ENCODE measurements at regions not wholly inside any gene's neighbourhood (a gene's known extent, or its start where the extent isn't known, plus 50 kb on each side); places are given as distances from the start of the nearest gene placed in this dataset.

DNA sequence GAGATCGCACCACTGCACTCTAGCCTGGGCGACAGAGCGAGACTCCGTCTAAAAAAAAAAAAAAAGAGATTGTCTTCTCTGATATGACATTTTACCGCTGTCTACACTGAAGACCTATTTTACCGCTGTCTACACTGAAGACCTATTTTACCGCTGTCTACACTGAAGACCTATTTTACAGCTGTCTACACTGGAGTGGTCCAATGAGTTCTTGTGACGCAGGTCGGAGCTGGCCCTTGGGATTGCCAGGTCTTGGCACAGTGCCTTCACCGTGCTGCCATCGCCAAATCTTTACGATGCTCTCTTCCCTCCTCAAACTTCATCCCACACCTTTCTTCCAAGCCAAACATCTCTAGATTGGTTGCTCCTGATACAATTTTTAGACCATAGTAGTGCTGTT is 183.1 kb upstream of the FAT1 start:
- no peaks in the 10 kb centered on the region for H3K36me3 Mint-ChIP-seq (ENCODE audit: low read depth)

DNA sequence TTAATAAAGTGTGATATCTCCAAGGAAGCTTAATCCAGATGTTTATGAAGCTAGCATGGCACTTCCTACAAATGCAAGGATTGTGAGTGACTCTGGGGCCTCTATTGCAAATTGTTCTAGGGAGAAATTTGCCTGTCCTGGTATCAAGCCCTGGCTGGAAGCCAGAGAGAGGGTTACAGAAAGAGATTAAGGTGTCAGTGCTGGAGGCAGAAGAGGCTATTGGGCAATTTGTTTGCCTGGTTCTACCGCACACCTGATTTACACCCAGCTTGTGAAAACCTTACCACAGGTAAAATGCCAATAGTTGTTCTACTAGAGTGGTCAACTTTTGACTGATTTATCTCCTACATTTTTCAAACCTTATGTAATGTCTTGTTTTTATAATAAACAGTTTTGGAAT is 186.7 kb upstream of the FAT1 start:
- Mint-ChIP-seq H3K4me1 (ENCODE audit: low read depth) (no peaks in the 10 kb centered on the region), H3K36me3 (ENCODE audit: low read depth) (no peaks in the 10 kb centered on the region), H3K27ac (no peak overlapping the region), H3K27me3 (ENCODE audit: low read depth) (no peaks in the 10 kb centered on the region), H3K9me3 (peaks cover 17% of the 10 kb centered on the region), H3K4me3 (no peak overlapping the region)

More for the DNA sequence above, 183.1 kb upstream of the FAT1 start:
- no peaks in the 10 kb centered on the region for H3K27me3 Mint-ChIP-seq (ENCODE audit: low read depth)
- no peak overlapping the region for H3K27ac Mint-ChIP-seq
- no peak overlapping the region for H3K4me3 Mint-ChIP-seq
- H3K9me3 Mint-ChIP-seq, result peaks cover 17% of the 10 kb centered on the region
- no peaks in the 10 kb centered on the region for H3K4me1 Mint-ChIP-seq (ENCODE audit: low read depth)

DNA sequence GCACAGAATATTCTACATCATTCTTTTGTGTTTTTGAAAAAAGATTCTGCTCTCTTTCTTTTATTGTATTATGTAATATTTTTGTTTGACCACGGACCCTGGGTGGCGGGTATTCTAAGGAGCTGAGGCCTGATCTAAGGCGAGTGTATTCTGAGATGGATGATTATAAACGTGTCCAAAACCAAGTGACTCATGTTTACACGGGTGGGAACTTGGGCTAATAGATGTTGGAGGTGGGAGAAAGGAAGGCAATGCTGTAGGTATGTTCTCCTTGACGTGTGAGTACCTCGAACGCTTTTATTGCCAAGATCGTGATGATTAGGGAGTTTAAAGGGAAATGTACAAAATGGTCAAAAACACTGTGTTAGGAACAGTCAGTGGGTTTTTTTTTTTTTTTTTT is 188.9 kb upstream of the FAT1 start:
- Mint-ChIP-seq H3K27ac (no peak overlapping the region), H3K9me3 (peaks cover 10% of the 10 kb centered on the region), H3K27me3 (ENCODE audit: low read depth) (no peaks in the 10 kb centered on the region), H3K4me3 (no peak overlapping the region), H3K4me1 (ENCODE audit: low read depth) (no peaks in the 10 kb centered on the region), H3K36me3 (ENCODE audit: low read depth) (no peaks in the 10 kb centered on the region)

DNA sequence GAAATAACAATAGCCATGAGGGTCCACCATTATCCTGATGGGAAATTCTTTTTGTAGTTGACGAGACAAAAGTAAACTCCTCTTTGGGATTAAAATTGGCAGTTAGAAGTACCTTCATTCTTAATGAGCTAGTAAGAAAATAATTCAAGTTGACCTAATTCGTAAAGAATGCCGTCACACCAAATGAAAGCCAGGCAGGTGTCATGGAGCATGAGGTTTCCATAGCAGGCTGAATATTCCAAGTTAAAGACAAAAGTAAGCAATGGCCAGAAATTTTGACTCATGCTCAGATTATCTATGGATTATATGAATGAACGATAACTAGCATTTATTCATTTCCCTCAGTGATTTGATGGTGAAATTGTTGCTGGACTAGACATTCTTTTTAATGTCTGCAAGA is 192.2 kb upstream of the FAT1 start:
- no peak overlapping the region for H3K4me3 Mint-ChIP-seq
- no peaks in the 10 kb centered on the region for H3K36me3 Mint-ChIP-seq (ENCODE audit: low read depth)
- no peak overlapping the region for H3K27ac Mint-ChIP-seq
- no peaks in the 10 kb centered on the region for H3K27me3 Mint-ChIP-seq (ENCODE audit: low read depth)
- H3K9me3 Mint-ChIP-seq, result peaks cover 16% of the 10 kb centered on the region
- no peaks in the 10 kb centered on the region for H3K4me1 Mint-ChIP-seq (ENCODE audit: low read depth)

DNA sequence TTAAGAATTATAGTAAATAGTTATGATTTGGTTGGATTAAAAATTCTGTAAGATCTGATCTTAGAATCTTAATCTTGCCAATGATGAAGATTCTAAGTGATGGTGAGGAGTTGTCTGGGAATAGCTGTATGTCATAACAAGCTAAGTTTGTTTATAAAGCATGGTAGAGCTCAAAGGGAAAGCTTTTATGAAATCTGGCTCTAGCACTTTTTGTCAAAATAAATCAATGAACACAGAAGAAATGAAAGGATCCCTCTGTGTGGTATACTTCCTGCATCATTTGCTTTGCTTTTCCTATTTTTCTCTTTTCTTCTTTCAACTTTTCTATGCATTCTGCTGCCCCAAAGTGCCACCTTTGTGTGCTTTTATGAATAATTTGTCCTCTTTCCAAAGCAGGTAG is 193.5 kb upstream of the FAT1 start:
- Mint-ChIP-seq H3K9me3 (peaks cover 16% of the 10 kb centered on the region), H3K27ac (no peak overlapping the region), H3K4me3 (no peak overlapping the region)

DNA sequence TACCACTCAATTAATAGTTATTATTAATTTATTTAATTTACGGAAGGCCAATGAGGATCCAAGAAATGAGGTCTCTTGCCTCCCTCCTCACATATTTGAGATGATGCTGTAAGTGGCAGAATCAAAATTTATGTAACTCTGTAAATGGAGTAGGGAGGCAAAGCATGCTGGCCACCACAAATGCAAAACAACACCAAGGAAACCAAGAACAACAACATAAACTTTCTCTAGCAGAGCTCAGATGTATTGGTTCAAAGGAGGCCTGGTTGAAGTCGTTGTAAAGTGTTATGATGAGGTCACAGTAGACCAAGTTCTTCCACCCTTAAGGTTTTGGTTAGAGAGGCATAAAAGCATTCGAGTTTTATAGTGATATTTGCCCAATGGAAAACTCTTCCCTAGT is 194.8 kb upstream of the FAT1 start:
- H3K9me3 Mint-ChIP-seq, result peaks cover 16% of the 10 kb centered on the region
- H3K36me3 Mint-ChIP-seq (ENCODE audit: low read depth), result no peaks in the 10 kb centered on the region
- no peak overlapping the region for H3K27ac Mint-ChIP-seq
- no peaks in the 10 kb centered on the region for H3K4me1 Mint-ChIP-seq (ENCODE audit: low read depth)
- no peak overlapping the region for H3K4me3 Mint-ChIP-seq
- no peaks in the 10 kb centered on the region for H3K27me3 Mint-ChIP-seq (ENCODE audit: low read depth)

More for the DNA sequence above, 193.5 kb upstream of the FAT1 start:
- Mint-ChIP-seq H3K4me1 (ENCODE audit: low read depth) (no peaks in the 10 kb centered on the region), H3K36me3 (ENCODE audit: low read depth) (no peaks in the 10 kb centered on the region), H3K27me3 (ENCODE audit: low read depth) (no peaks in the 10 kb centered on the region)

DNA sequence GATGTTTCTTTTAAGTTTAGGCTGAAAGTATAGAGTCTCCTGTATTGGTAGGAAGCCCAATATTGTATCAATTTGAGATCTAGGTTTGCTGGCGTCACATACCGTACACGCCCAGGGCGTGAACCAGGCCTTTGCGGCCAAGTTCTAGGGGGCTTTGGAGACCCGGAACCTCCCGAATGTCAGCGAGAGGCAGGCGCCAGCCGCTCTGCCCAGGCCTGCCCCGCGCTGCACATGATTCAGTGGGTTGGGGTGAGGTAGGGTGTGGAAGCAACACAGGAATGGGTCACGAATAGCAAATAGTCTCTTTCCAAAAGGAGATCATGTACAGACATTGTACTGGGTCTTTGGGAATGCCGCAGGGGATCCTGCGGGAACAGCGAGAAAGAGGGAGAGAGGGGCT is 195.7 kb upstream of the FAT1 start:
- Mint-ChIP-seq H3K4me1 (ENCODE audit: low read depth) (no peaks in the 10 kb centered on the region), H3K9me3 (peaks cover 16% of the 10 kb centered on the region), H3K27me3 (ENCODE audit: low read depth) (no peaks in the 10 kb centered on the region), H3K36me3 (ENCODE audit: low read depth) (no peaks in the 10 kb centered on the region), H3K4me3 (no peak overlapping the region), H3K27ac (no peak overlapping the region)

DNA sequence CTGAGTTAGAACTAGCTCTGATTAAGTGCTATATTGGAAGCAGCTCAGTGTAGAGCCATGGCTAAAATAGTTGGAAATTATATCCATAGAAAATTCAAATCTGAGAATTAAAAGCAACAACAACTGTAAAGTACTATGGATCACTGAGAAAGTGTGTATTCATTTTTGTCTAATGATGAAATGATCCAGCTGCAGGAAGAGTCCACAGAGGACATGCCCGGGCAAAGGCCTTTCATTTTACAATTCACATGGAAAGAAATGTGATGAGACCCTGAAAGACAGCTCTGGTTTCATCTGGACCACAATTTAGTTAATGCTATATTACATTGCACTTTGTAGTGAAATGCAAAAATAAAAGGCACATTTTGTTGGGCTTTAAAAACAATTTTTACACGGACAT is 196.8 kb upstream of the FAT1 start:
- Mint-ChIP-seq H3K9me3 (peaks cover 16% of the 10 kb centered on the region), H3K4me1 (ENCODE audit: low read depth) (no peaks in the 10 kb centered on the region), H3K36me3 (ENCODE audit: low read depth) (no peaks in the 10 kb centered on the region), H3K4me3 (no peak overlapping the region), H3K27me3 (ENCODE audit: low read depth) (no peaks in the 10 kb centered on the region), H3K27ac (no peak overlapping the region)

DNA sequence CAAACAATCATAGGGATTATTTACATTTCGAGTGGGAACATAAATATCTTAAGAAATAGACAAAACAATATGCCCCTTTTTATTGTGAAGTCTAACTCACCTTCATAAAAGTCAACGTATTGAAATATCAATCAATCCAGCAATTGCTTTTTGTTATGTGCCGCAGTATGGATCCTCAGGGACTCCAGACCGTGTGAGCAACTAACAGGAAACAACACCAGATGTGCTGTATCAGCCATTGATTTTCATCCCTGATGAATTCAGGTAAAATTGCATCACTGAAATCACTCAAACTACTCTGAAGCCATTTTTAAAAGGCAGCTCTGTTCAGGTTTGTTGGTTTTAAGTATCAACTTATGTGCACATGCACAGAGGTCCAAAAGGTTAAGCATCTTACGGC is 197.3 kb upstream of the FAT1 start:
- Mint-ChIP-seq H3K36me3 (ENCODE audit: low read depth) (no peaks in the 10 kb centered on the region), H3K9me3 (peaks cover 16% of the 10 kb centered on the region)

DNA sequence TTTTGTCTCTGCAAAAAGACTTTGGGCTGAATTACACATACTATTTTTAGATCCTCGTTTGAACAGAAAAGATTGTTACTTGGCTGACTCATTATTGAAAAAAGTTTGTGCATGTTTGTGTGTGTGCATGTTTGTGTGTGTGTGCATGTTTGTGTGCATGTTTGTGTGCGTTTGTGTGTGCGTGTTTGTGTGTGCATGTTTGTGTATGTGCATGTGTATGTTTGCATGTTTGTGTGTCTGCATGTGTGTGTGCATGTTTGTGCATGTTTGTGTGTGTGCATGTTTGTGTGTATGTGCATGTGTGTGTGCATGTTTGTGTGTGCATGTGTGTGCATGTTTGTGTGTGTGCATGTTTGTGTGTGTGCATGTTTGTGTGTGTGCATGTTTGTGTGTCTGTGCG is 201.1 kb upstream of the FAT1 start:
- Mint-ChIP-seq H3K4me3 (no peak overlapping the region), H3K9me3 (peaks cover 9% of the 10 kb centered on the region), H3K27ac (no peak overlapping the region), H3K36me3 (ENCODE audit: low read depth) (no peaks in the 10 kb centered on the region), H3K27me3 (ENCODE audit: low read depth) (no peaks in the 10 kb centered on the region), H3K4me1 (ENCODE audit: low read depth) (no peaks in the 10 kb centered on the region)

More for the DNA sequence above, 197.3 kb upstream of the FAT1 start:
- no peaks in the 10 kb centered on the region for H3K4me1 Mint-ChIP-seq (ENCODE audit: low read depth)
- H3K27ac Mint-ChIP-seq, result no peak overlapping the region
- H3K4me3 Mint-ChIP-seq, result no peak overlapping the region
- H3K27me3 Mint-ChIP-seq (ENCODE audit: low read depth), result no peaks in the 10 kb centered on the region

DNA sequence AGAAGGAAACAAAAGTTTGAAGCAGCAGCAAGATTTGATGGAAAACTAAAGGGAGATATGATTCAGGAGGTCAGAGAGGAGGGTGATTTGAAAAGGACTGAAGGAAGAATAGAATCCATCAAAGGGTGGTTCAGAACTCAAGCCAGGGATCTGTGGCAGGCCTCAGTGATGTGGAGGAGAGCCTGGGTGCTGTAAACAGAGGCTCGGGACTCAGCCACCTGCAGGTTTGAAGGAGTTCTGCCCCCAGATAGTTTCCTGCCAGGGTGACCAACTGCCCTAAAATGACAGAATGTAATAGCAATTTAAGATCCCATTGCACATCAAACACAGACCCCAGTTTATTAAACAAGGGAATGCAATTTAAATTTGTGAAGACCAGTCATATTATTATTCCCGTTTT is 204.0 kb upstream of the FAT1 start:
- Mint-ChIP-seq H3K4me1 (ENCODE audit: low read depth) (no peaks in the 10 kb centered on the region), H3K9me3 (peaks cover 11% of the 10 kb centered on the region), H3K27me3 (ENCODE audit: low read depth) (no peaks in the 10 kb centered on the region), H3K4me3 (no peak overlapping the region), H3K36me3 (ENCODE audit: low read depth) (no peaks in the 10 kb centered on the region), H3K27ac (no peak overlapping the region)

DNA sequence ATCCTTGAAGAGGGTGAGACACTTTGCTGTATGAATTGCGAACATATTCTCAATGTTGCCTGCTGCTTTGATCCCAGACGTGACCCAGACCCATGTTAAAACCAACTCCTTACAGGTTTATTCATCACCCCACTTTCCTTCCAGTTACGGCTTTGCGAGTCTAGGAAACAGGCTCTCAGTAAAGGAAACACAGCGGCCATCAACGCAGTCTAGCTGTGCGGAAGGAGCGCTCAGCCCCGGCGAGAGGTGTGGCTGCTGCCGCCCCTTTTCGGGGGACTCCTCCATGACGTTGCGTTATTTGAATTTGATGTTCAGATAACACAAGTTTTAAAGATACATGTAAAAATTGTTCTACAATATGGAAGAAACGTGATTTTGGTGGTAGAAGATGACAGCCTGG is 206.4 kb upstream of the FAT1 start:
- Mint-ChIP-seq H3K27me3 (ENCODE audit: low read depth) (no peaks in the 10 kb centered on the region), H3K4me3 (no peak overlapping the region), H3K9me3 (peaks cover 22% of the 10 kb centered on the region), H3K36me3 (ENCODE audit: low read depth) (no peaks in the 10 kb centered on the region), H3K4me1 (ENCODE audit: low read depth) (no peaks in the 10 kb centered on the region), H3K27ac (no peak overlapping the region)

DNA sequence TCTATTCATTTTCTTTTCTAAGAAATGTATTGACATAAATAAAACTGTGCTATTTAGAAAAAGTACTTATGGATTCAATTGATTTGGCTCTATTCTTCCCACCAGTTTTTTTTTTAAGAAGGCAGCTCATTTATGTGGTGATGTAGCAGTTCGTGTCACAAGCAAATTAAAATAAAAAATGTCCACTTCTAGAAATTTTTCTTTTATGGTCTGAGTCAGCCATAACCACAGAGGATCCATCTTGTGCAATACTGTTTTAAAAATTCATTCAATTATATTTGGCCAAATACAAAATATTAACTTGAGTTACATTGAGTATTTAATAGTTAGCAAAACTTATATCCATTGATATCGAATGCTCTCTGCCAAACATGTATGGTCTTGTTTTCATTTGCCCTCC is 207.9 kb upstream of the FAT1 start:
- H3K4me3 Mint-ChIP-seq, result no peak overlapping the region
- H3K4me1 Mint-ChIP-seq (ENCODE audit: low read depth), result no peaks in the 10 kb centered on the region
- no peaks in the 10 kb centered on the region for H3K27me3 Mint-ChIP-seq (ENCODE audit: low read depth)
- H3K36me3 Mint-ChIP-seq (ENCODE audit: low read depth), result no peaks in the 10 kb centered on the region
- H3K27ac Mint-ChIP-seq, result no peak overlapping the region
- peaks cover 22% of the 10 kb centered on the region for H3K9me3 Mint-ChIP-seq

DNA sequence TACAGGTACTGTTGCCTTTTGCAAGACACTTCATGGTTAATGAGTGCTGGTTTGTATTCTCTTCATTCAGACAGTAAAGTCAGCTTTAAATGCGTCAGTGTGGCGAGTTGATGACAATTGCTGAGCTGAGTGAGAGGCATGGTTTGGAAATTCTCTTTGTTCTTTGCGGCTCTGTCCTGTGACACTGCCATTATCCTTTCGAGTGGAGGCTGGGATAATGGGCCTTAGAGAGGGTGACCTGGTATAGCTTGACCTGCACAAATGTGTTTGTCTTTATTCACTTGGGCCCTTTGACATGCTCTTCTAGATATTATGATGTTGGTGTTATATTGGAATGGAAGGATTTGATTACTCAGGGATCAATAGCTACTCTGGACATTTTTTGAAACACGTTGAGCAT is 208.5 kb upstream of the FAT1 start:
- Mint-ChIP-seq H3K36me3 (ENCODE audit: low read depth) (no peaks in the 10 kb centered on the region), H3K4me3 (no peak overlapping the region), H3K27ac (no peak overlapping the region), H3K27me3 (ENCODE audit: low read depth) (no peaks in the 10 kb centered on the region), H3K9me3 (peaks cover 26% of the 10 kb centered on the region), H3K4me1 (ENCODE audit: low read depth) (no peaks in the 10 kb centered on the region)

DNA sequence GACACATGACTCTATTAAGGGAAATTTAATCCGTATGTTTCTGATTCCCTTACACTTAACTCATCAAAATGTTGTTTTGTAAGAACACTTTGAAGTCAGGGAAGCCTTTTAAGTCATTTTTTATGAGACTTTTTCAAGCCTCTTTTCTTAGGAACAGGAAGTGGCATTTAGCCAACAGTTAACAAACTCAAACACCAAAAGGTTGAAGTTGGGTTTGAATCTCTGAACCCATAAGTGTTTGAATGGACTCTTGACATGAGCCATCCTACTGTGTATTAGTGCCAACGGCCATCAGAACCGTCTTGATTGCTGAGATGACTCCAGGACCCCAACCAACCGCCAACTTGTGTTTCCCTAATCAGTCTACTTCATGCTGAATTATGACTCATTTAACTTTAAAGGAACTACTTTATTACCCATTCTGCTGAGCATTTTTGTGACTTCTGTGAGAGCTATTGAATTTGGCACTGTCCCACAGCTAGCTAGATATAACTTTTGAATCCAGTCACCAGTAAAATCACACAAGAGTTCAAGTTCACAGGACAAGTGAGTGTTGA is 209.1 kb upstream of the FAT1 start:
- H3K36me3 Mint-ChIP-seq (ENCODE audit: low read depth), result no peaks in the 10 kb centered on the region
- H3K27ac Mint-ChIP-seq, result no peak overlapping the region
- H3K27me3 Mint-ChIP-seq (ENCODE audit: low read depth), result no peaks in the 10 kb centered on the region
- H3K4me1 Mint-ChIP-seq (ENCODE audit: low read depth), result no peaks in the 10 kb centered on the region
- H3K4me3 Mint-ChIP-seq, result no peak overlapping the region
- H3K9me3 Mint-ChIP-seq, result peaks cover 27% of the 10 kb centered on the region

DNA sequence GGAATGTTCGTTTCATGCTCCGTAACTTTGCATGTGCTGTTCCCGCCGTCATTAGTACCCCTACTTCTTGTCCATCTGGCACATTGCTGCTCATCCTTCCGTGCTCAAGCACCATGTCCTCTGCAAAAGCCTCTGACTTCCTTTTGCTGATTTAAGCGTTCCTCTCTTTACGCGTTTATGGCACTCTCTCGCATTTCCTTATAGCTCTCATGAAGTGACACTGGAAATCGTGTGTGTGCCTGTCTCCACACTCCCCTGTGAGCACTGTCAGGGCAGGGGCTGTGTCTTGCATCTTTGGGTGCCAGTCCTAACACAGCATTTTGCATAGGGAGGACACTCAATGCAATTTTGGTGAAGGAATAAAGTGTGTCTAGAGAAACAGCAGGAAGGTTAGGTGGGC is 210.6 kb upstream of the FAT1 start:
- H3K4me1 Mint-ChIP-seq (ENCODE audit: low read depth), result no peaks in the 10 kb centered on the region
- H3K9me3 Mint-ChIP-seq, result peaks cover 30% of the 10 kb centered on the region
- no peaks in the 10 kb centered on the region for H3K36me3 Mint-ChIP-seq (ENCODE audit: low read depth)
- H3K27me3 Mint-ChIP-seq (ENCODE audit: low read depth), result no peaks in the 10 kb centered on the region
- H3K27ac Mint-ChIP-seq, result no peak overlapping the region
- no peak overlapping the region for H3K4me3 Mint-ChIP-seq

Data from T-helper 1 cell treated with Interleukin-12 subunit alpha and Interleukin-12 subunit beta and Interleukin-4 antibody, amounts not matched to agents 30 μg/mL and 1 μg/mL, for 36 hours (primary cell).